NCI-H2227 (cell line): ENCODE measurements at regions not wholly inside any gene's neighbourhood (a gene's known extent, or its start where the extent isn't known, plus 50 kb on each side); places are given as distances from the start of the nearest gene placed in this dataset.
"Not testable (repeated sequence)": the region's sequence is repeated elsewhere in the genome, so short reads cannot be mapped to it uniquely, and the experiment has no call there.

Experiments
- DNase-seq: peaks from one replicate; lab custom pipeline; 2025; ENCODE audit not compliant: unreplicated experiment; lab: John Stamatoyannopoulos, UW

- DNase-seq: no peak
Measured at GRCh38 chr1:101465941-101466340, 229.1 kb downstream of the S1PR1 start.

- DNase-seq: peak; percentile 28
Measured at GRCh38 chr1:101474039-101474665, 237.3 kb downstream of the S1PR1 start.

- DNase-seq: no peak
Measured at GRCh38 chr1:101476541-101476940, 239.7 kb downstream of the S1PR1 start.

- no peak for DNase-seq
Measured at GRCh38 chr1:101479945-101480344, 243.1 kb downstream of the S1PR1 start.

- DNase-seq: no peak
Measured at GRCh38 chr1:101482306-101482705, 245.5 kb downstream of the S1PR1 start.

- DNase-seq: no peak
Measured at GRCh38 chr1:101483982-101484688, 247.3 kb downstream of the S1PR1 start.

- no peak for DNase-seq
Measured at GRCh38 chr1:101484689-101485338, 248.0 kb downstream of the S1PR1 start.

GRCh38 chr1:101485712-101486111, 248.9 kb downstream of the S1PR1 start:
- DNase-seq: no peak

- DNase-seq: not testable (repeated sequence)
Measured at GRCh38 chr1:101492144-101492543, 255.3 kb downstream of the S1PR1 start.

GRCh38 chr1:101493920-101494319, 257.1 kb downstream of the S1PR1 start:
- DNase-seq: not testable (repeated sequence)

GRCh38 chr1:101496109-101496508, 259.3 kb downstream of the S1PR1 start:
- DNase-seq: no peak

- no peak for DNase-seq
Measured at GRCh38 chr1:101497881-101498559, 261.2 kb downstream of the S1PR1 start.

GRCh38 chr1:101504106-101504505, 267.3 kb downstream of the S1PR1 start:
- DNase-seq: not testable (repeated sequence)

- not testable (repeated sequence) for DNase-seq
Measured at GRCh38 chr1:101505240-101505639, 268.4 kb downstream of the S1PR1 start.

GRCh38 chr1:101506541-101507164, 269.8 kb downstream of the S1PR1 start:
- peak; percentile 30 for DNase-seq

GRCh38 chr1:101507547-101507971, 270.7 kb downstream of the S1PR1 start:
- DNase-seq: no peak

GRCh38 chr1:101508913-101509312, 272.1 kb downstream of the S1PR1 start:
- no peak for DNase-seq

GRCh38 chr1:101509370-101509769, 272.6 kb downstream of the S1PR1 start:
- no peak for DNase-seq

GRCh38 chr1:101511202-101511891, 274.5 kb downstream of the S1PR1 start:
- no peak for DNase-seq

GRCh38 chr1:101520302-101520701, 283.5 kb downstream of the S1PR1 start:
- DNase-seq: peak; percentile 31
